SK-MEL-5 (cell line): ENCODE measurements at regions not wholly inside any gene's neighbourhood (a gene's known extent, or its start where the extent isn't known, plus 50 kb on each side); places are given as distances from the start of the nearest gene placed in this dataset.
"Not testable (repeated sequence)": the region's sequence is repeated elsewhere in the genome, so short reads cannot be mapped to it uniquely, and the experiment has no call there.

ENCODE experiments used
- DNase-seq: peaks from one replicate; pipeline ENCODE4 v3.0.0-alpha.2; 2016; ENCODE audit warnings: low read depth, low spot score
- in situ Hi-C: cut with HindIII; loops from 2 replicates; pipeline ENCODE4 v1.10.0; 2016; ENCODE audit warnings: low sequenced_read_pairs, high pct_unique_total_duplicates, low pct_unique_long_range_greater_than_20kb

GRCh38 chr12:19894803-19895202 lies 455.5 kb downstream of the AEBP2 start:
- in situ Hi-C loops = no loop called here
- DNase-seq = peak; percentile 80

GRCh38 chr12:19895246-19896020 lies 456.1 kb downstream of the AEBP2 start:
- in situ Hi-C loops = no loop called here
- DNase-seq = no peak

GRCh38 chr12:19896041-19896440 lies 456.7 kb downstream of the AEBP2 start:
- no peak for DNase-seq
- in situ Hi-C loops = no loop called here

- in situ Hi-C loops = no loop called here
- DNase-seq = no peak
Measured at GRCh38 chr12:19896534-19896933, 457.2 kb downstream of the AEBP2 start.

GRCh38 chr12:19897900-19898408 lies 458.7 kb downstream of the AEBP2 start:
- in situ Hi-C loops = no loop called here
- no peak for DNase-seq

GRCh38 chr12:19901841-19902240 lies 462.5 kb downstream of the AEBP2 start:
- in situ Hi-C loops = no loop called here
- DNase-seq = no peak

GRCh38 chr12:19904819-19905218 lies 463.5 kb upstream of the PDE3A start:
- in situ Hi-C loops = no loop called here

GRCh38 chr12:19908830-19909229 lies 459.5 kb upstream of the PDE3A start:
- in situ Hi-C loops = no loop called here
- no peak for DNase-seq

More at GRCh38 chr12:19904819-19905218, 463.5 kb upstream of the PDE3A start:
- DNase-seq = no peak

GRCh38 chr12:19909418-19909817 lies 458.9 kb upstream of the PDE3A start:
- no peak for DNase-seq
- in situ Hi-C loops = no loop called here

GRCh38 chr12:19910681-19911080 lies 457.7 kb upstream of the PDE3A start:
- in situ Hi-C loops = no loop called here
- no peak for DNase-seq

GRCh38 chr12:19912991-19913390 lies 455.3 kb upstream of the PDE3A start:
- DNase-seq = no peak
- in situ Hi-C loops = no loop called here

- in situ Hi-C loops = no loop called here
- DNase-seq = peak; percentile 94
Measured at GRCh38 chr12:19915392-19916195, 452.7 kb upstream of the PDE3A start.

GRCh38 chr12:19916196-19916753 lies 452.1 kb upstream of the PDE3A start:
- in situ Hi-C loops = no loop called here
- peak; percentile 10 for DNase-seq

- DNase-seq = no peak
- in situ Hi-C loops = no loop called here
Measured at GRCh38 chr12:19916974-19917373, 451.4 kb upstream of the PDE3A start.

GRCh38 chr12:19921716-19922115 lies 446.6 kb upstream of the PDE3A start:
- DNase-seq, in situ Hi-C loops: not testable (repeated sequence)

GRCh38 chr12:19922717-19923116 lies 445.6 kb upstream of the PDE3A start:
- DNase-seq = no peak
- in situ Hi-C loops = no loop called here

GRCh38 chr12:19924360-19924759 lies 444.0 kb upstream of the PDE3A start:
- DNase-seq = no peak
- in situ Hi-C loops = no loop called here

- in situ Hi-C loops = no loop called here
Measured at GRCh38 chr12:19925841-19926240, 442.5 kb upstream of the PDE3A start.

More at GRCh38 chr12:19925841-19926240, 442.5 kb upstream of the PDE3A start:
- DNase-seq = no peak
